ENCODE measurements at regions not wholly inside any gene's neighbourhood (a gene's known extent, or its start where the extent isn't known, plus 50 kb on each side); places are given as distances from the start of the nearest gene placed in this dataset.
"Not testable (repeated sequence)": the region's sequence is repeated elsewhere in the genome, so short reads cannot be mapped to it uniquely, and the experiment has no call there.

DNA sequence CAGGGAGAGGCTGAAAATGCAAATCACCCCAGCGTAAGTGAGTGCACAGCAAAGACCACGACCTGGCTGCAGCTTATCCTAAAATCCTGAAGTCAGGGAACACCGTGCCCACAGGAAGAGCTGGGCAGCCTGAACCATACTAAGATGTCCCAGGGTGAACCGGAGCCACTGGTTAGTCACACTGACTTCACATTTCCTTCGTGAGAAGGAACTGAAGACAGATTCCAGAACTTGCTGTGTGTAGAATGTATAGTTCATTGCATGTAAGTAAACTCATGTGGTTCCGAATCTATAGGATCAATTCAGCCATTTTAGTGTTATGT lies 84.6 kb upstream of the NDUFV2 start:
- TF ChIP-seq, protein P1, sequence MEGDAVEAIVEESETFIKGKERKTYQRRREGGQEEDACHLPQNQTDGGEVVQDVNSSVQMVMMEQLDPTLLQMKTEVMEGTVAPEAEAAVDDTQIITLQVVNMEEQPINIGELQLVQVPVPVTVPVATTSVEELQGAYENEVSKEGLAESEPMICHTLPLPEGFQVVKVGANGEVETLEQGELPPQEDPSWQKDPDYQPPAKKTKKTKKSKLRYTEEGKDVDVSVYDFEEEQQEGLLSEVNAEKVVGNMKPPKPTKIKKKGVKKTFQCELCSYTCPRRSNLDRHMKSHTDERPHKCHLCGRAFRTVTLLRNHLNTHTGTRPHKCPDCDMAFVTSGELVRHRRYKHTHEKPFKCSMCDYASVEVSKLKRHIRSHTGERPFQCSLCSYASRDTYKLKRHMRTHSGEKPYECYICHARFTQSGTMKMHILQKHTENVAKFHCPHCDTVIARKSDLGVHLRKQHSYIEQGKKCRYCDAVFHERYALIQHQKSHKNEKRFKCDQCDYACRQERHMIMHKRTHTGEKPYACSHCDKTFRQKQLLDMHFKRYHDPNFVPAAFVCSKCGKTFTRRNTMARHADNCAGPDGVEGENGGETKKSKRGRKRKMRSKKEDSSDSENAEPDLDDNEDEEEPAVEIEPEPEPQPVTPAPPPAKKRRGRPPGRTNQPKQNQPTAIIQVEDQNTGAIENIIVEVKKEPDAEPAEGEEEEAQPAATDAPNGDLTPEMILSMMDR (IDR thresholded peaks at IDR 0.05; ENCODE audit: low read depth, low read length): no peak
- H3K4me3 ChIP-seq (ENCODE audit: low read depth, low read length): peak overlapping the region; percentile 18
- in situ Hi-C loops (cut with HindIII; ENCODE audit: low sequenced_read_pairs): no loop called here
- no peak for DNase-seq (ENCODE audit: low read depth, low spot score)

DNA sequence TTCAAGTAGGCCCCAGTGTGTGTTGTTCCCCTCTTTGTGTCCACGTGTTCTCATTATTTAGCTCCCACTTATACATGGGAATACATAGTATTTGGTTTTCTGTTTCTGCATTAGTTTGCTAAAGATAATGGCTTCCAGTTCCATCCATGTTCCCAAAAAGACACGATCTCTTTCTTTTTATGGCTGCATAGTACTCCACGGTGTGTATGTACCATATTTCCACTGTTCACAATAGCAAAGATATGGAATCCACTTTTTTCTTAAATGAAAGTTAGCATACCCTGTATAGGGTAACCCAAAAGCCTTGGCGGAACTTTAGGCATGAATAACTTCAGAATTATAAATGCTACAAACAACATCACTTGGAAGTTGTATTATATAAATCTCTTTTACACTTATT lies 83.4 kb upstream of the NDUFV2 start:
- TF ChIP-seq, protein P1 (IDR thresholded peaks at IDR 0.05; ENCODE audit: low read depth, low read length): no peak
- in situ Hi-C loops (cut with HindIII; ENCODE audit: low sequenced_read_pairs): no loop called here
- no peak for DNase-seq (ENCODE audit: low read depth, low spot score)
- H3K4me3 ChIP-seq (ENCODE audit: low read depth, low read length): no peak overlapping the region

DNA sequence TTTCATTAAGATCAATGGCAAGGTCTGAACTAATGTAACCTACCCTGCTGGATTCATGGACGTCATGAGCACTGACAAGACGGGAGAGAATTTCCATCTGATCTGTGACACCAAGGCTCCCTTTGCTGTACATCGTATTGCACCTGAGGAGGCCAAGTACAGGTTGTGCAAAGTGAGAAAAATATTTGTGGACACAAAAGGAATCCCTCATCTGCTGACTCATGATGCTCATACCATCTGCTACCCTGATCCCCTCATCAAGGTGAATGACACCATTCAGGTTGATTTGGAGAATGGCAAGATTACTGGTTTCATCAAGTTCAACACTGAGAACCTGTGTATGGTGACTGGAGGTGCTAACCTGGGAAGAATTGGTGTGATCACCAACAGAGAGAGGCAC lies 82.3 kb upstream of the NDUFV2 start:
- TF ChIP-seq, protein P1 (IDR thresholded peaks at IDR 0.05; ENCODE audit: low read depth, low read length): no peak
- no peak overlapping the region for H3K4me3 ChIP-seq (ENCODE audit: low read depth, low read length)
- DNase-seq (ENCODE audit: low read depth, low spot score): no peak
- in situ Hi-C loops (cut with HindIII; ENCODE audit: low sequenced_read_pairs): no loop called here

DNA sequence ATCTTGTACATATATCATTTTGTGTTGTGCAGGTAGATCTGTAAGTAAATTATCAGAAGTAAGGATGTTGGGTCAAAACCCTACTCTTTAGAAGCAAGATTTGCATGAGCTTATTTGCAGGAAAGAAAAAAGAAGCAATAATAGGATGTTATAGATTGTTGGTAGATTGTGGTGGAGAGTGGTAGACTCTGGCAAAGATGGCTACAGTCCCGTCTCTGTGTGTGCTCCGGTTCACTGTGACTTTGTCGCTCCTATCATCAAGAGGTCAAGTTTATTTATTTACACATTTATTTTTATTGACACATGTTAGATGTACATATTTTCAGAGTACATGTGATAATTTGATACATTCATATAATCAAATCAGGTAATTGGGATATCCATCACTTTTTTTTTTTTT lies 81.0 kb upstream of the NDUFV2 start:
- TF ChIP-seq, protein P1 (IDR thresholded peaks at IDR 0.05; ENCODE audit: low read depth, low read length): no peak
- no peak for DNase-seq (ENCODE audit: low read depth, low spot score)
- in situ Hi-C loops (cut with HindIII; ENCODE audit: low sequenced_read_pairs): no loop called here
- H3K4me3 ChIP-seq (ENCODE audit: low read depth, low read length): no peak overlapping the region

DNA sequence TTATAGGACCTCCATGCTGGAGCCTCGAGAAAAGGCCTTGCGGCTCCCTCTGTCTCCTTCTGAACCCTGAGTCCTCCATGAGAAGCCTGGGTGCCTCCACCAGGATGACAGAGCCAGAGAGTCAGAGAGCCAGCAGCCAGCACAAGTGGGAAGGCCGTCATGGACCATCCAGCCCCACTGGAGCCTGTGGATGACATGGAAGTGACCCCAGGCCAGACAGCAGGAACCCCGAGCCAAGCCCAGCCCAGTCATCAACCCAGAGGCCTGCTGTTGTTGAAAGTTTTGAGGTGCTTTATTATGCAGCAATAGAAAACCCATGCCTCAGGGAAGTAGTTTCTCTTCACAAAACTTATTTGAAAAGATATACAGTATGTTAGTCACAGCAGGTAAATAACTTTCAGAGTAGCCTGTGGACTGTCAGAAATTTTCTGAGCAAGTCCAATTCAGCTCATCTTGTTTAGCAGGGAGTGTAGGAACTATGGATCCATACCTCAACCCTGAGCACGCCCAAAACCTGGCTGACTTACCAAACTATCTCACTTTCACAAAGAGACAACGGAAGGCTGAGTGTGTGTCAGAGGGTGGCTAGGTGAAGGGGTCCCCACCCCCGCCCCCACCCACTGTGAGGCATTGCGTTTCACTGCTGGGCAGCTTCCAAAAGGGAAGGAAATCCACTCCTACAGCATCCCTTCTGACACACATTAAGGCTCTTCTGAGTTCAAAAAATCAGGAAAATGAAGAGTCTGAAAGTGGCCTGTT lies 79.9 kb upstream of the NDUFV2 start:
- in situ Hi-C loops (cut with HindIII; ENCODE audit: low sequenced_read_pairs): no loop called here
- TF ChIP-seq, protein P1 (IDR thresholded peaks at IDR 0.05; ENCODE audit: low read depth, low read length): no peak
- no peak overlapping the region for H3K4me3 ChIP-seq (ENCODE audit: low read depth, low read length)
- peak; percentile 45 for DNase-seq (ENCODE audit: low read depth, low spot score)

DNA sequence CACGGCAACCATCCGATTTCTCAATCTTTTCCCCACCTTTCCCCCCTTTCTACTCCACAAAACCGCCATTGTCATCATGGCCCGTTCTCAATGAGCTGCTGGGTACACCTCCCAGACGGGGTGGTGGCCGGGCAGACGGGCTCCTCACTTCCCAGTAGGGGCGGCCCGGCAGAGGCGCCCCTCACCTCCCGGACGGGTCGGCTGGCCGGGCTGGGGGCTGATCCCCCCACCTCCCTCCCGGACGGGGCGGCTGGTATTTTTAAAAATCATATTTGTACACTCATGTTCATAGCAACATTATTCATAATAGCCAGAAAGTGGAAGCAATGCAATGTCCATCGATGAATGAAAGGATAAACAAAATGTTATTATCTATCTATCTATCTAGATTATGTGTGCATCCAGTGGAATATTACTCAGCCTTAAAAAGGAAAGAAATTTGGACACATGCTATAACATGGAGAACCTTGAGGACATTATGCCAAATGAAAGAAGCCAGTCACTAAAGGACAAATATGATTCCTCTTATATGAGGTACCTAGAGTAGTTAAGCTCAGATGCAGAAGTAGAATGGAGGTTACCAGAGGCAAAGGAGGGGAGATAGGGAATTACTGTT lies 78.4 kb upstream of the NDUFV2 start:
- in situ Hi-C loops (cut with HindIII; ENCODE audit: low sequenced_read_pairs); DNase-seq (ENCODE audit: low read depth, low spot score): not testable (repeated sequence)

DNA sequence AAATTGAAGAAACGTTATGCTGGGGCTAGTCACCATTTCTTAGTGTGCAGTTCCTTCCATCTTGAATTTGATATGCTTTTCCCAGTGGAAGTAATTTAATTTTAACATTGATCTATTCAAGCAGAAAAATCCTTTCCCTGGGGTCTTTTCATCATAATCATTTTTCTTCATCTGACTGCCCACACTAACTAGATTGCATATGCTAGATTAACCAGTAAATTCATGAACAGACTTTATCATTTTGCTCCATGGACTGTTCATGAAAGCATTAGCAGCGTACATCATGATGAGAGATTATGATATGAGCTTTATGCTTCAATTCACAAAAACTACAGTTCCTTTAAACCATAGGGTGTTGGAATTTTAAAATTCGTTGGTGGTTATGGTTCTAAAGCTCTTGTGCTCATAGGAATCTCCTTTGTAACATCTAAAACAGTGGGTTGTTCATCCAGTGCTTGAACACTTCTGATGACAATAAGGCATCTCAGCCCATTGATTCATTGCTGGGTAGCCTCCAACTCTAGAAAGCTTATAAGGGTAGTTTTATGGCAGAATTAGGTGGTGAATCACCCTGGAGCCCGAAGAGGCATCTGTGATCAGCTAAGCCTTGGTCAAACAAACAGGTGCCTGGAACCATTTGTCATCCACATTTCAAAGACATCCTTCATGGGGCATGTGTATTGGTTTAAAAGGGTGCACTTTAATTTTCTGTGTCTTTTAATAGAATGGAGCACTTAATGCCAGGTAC lies 77.2 kb upstream of the NDUFV2 start:
- in situ Hi-C loops (cut with HindIII; ENCODE audit: low sequenced_read_pairs): no loop called here
- DNase-seq (ENCODE audit: low read depth, low spot score): peak; percentile 45
- H3K4me3 ChIP-seq (ENCODE audit: low read depth, low read length): no peak overlapping the region
- TF ChIP-seq, protein P1 (IDR thresholded peaks at IDR 0.05; ENCODE audit: low read depth, low read length): no peak

More for the DNA sequence above, 78.4 kb upstream of the NDUFV2 start:
- not testable (repeated sequence) for H3K4me3 ChIP-seq (ENCODE audit: low read depth, low read length)
